Suppressor macrophage treated with lipopolysaccharide for 1 hour (primary cell): ENCODE measurements at regions not wholly inside any gene's neighbourhood (a gene's known extent, or its start where the extent isn't known, plus 50 kb on each side); places are given as distances from the start of the nearest gene placed in this dataset.
"Not testable (repeated sequence)": the region's sequence is repeated elsewhere in the genome, so short reads cannot be mapped to it uniquely, and the experiment has no call there.

Source experiments
- DNase-seq, 3 donors: peaks; one replicate each; pipeline ENCODE4 v3.0.0-alpha.2; 2020 to 2022

GRCh38 chr6:3545156-3545555, 88.3 kb upstream of the SLC22A23 start:
- DNase-seq = no peak

- no peak for DNase-seq
Observed at GRCh38 chr6:3542032-3542640, 85.3 kb upstream of the SLC22A23 start.

GRCh38 chr6:3541006-3541585, 84.2 kb upstream of the SLC22A23 start:
- no peak for DNase-seq

- no peak for DNase-seq
Observed at GRCh38 chr6:3540253-3540820, 83.5 kb upstream of the SLC22A23 start.

GRCh38 chr6:3538536-3538935, 81.7 kb upstream of the SLC22A23 start:
- DNase-seq = no peak

GRCh38 chr6:3536901-3537300, 80.1 kb upstream of the SLC22A23 start:
- no peak for DNase-seq

GRCh38 chr6:3535776-3536435, 79.1 kb upstream of the SLC22A23 start:
- DNase-seq = no peak

- no peak for DNase-seq
Observed at GRCh38 chr6:3535033-3535775, 78.4 kb upstream of the SLC22A23 start.

GRCh38 chr6:3534599-3534998, 77.7 kb upstream of the SLC22A23 start:
- no peak for DNase-seq

- no peak for DNase-seq
Observed at GRCh38 chr6:3533981-3534380, 77.1 kb upstream of the SLC22A23 start.

GRCh38 chr6:3532296-3532916, 75.6 kb upstream of the SLC22A23 start:
- DNase-seq = no peak

GRCh38 chr6:3531481-3531880, 74.6 kb upstream of the SLC22A23 start:
- DNase-seq = no peak

- DNase-seq = no peak
Observed at GRCh38 chr6:3530515-3530914, 73.7 kb upstream of the SLC22A23 start.

- no peak for DNase-seq
Observed at GRCh38 chr6:3529721-3530120, 72.9 kb upstream of the SLC22A23 start.

- no peak for DNase-seq
Observed at GRCh38 chr6:3529232-3529631, 72.4 kb upstream of the SLC22A23 start.

- DNase-seq = not testable (repeated sequence)
Observed at GRCh38 chr6:3528081-3528671, 71.3 kb upstream of the SLC22A23 start.

GRCh38 chr6:3527651-3527977, 70.8 kb upstream of the SLC22A23 start:
- no peak for DNase-seq

- DNase-seq = no peak
Observed at GRCh38 chr6:3526962-3527650, 70.3 kb upstream of the SLC22A23 start.

GRCh38 chr6:3525915-3526314, 69.1 kb upstream of the SLC22A23 start:
- DNase-seq = no peak

GRCh38 chr6:3524456-3524855, 67.6 kb upstream of the SLC22A23 start:
- DNase-seq = no peak

GRCh38 chr6:3523966-3524365, 67.1 kb upstream of the SLC22A23 start:
- DNase-seq = no peak

- no peak for DNase-seq
Observed at GRCh38 chr6:3523271-3523670, 66.4 kb upstream of the SLC22A23 start.
